Adrenal gland (tissue), 5 donors: ENCODE measurements at regions not wholly inside any gene's neighbourhood (a gene's known extent, or its start where the extent isn't known, plus 50 kb on each side); places are given as distances from the start of the nearest gene placed in this dataset.

Source experiments
- POLR2A ChIP-seq, 2 donors: fragments of 450-650 bp; IDR thresholded peaks; one replicate each; pipeline ENCODE4 v1.6.1; 2017; ENCODE audit warnings: antibody characterized with exemption in 2 of 2, mild to moderate bottlenecking in 2 of 2, moderate library complexity in 1 of 2
- TF ChIP-seq, protein P1 (sequence below), 6 experiments: fragments of 450-650 bp in 4 of 6; fragments of 200-600 bp in 2 of 6; sonication (generic) in 1 of 6; IDR thresholded peaks; 1 replicate in 5 of 6; 2 replicates in 1 of 6; pipeline versions ENCODE4 v1.5.1 to v1.8.0; 2016 to 2021; ENCODE audit warnings: antibody characterized with exemption in 6 of 6, mild to moderate bottlenecking in 2 of 6, moderate library complexity in 1 of 6
- donor health status: DM: no; HTN: no; CAD: no.

DNA sequence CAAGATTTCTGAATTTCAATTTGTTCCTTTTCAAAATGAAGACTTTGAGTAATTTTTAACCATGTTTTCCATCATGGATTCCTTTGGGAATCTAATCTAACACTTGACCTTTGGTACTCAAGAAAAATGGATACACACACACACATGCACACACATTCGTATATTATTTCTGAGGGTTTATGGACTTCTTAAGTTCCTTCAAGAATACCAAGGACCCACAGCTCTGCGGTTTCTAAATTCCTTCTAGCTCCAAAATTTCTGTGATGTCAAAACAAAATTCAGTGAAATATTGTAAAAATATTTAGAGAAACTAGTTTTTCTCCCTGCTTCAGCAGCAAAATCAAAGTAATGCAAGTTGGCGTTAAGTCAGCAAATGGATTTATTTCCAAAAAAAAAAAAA, 98.3 kb upstream of the FAM13C start:
- TF ChIP-seq, protein P1, sequence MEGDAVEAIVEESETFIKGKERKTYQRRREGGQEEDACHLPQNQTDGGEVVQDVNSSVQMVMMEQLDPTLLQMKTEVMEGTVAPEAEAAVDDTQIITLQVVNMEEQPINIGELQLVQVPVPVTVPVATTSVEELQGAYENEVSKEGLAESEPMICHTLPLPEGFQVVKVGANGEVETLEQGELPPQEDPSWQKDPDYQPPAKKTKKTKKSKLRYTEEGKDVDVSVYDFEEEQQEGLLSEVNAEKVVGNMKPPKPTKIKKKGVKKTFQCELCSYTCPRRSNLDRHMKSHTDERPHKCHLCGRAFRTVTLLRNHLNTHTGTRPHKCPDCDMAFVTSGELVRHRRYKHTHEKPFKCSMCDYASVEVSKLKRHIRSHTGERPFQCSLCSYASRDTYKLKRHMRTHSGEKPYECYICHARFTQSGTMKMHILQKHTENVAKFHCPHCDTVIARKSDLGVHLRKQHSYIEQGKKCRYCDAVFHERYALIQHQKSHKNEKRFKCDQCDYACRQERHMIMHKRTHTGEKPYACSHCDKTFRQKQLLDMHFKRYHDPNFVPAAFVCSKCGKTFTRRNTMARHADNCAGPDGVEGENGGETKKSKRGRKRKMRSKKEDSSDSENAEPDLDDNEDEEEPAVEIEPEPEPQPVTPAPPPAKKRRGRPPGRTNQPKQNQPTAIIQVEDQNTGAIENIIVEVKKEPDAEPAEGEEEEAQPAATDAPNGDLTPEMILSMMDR (IDR thresholded peaks at IDR 0.05) = no peak
- no peak for TF ChIP-seq POLR2A (IDR thresholded peaks at IDR 0.05)
